K562 (cell line): ENCODE measurements at regions not wholly inside any gene's neighbourhood (a gene's known extent, or its start where the extent isn't known, plus 50 kb on each side); places are given as distances from the start of the nearest gene placed in this dataset.

ENCODE experiments used
- ATAC-seq: fragments of 200-7000 bp; cut with Tn5 transposase; 3 replicates; pipeline ENCODE4 v1.9.1; 2020; ENCODE audit warnings: moderate library complexity
- BruUV-seq: library from RNA; stranded (reverse); fragments of 400-500 nt; replicated peaks from 2 replicates; lab custom pipeline; 2021; lab: Mats Ljungman, UMichigan
- CTCF ChIA-PET: fragments of 300-600 bp; formaldehyde crosslinking; extraction: SDS; loops from one replicate; lab custom pipeline; 2021; ENCODE audit warnings: low intra/inter-chr PET ratio; lab: Yijun Ruan, JAX
- POLR2A ChIA-PET: fragments of 300-600, 350-650 bp; sonication (Branson Sonifier 250); formaldehyde crosslinking; extraction: SDS; loops from one replicate; lab custom pipeline; 2021; ENCODE audit warnings: antibody characterized with exemption, inconsistent platforms; lab: Yijun Ruan, JAX
- DNase-seq, 4 experiments: peaks; one replicate each; pipeline versions ENCODE4 v3.0.0 to v3.0.0-alpha.2; 2011 to 2018; ENCODE audit warnings: low spot score in 3 of 4, mixed read lengths in 3 of 4; ENCODE audit errors: extremely low read depth in 1 of 4
- FAIRE-seq: peaks from 2 replicates; lab custom pipeline; 2011; peaks lifted over from hg19 to GRCh38; lab: Jason Lieb, UNC
- H2AFZ ChIP-seq: 2 replicates; pipeline ENCODE4 v1.6.0; 2011; ENCODE audit warnings: low read depth, low read length, control low read depth, inconsistent platforms
- H3K27ac ChIP-seq: fragments of 200-600 bp; 3 replicates; pipeline ENCODE4 v1.8.0; 2011; ENCODE audit warnings: low read depth, mild to moderate bottlenecking, control low read depth, inconsistent platforms, low read length, moderate library complexity, mixed read lengths; ENCODE audit errors: extremely low read depth
- H3K27me3 ChIP-seq, 2 experiments: fragments of 300-600 bp in 1 of 2; 2 replicates in 1 of 2; 3 replicates in 1 of 2; pipeline versions ENCODE4 v1.6.0 to v1.8.0; 2011; ENCODE audit warnings: inconsistent platforms in 2 of 2, low read length in 2 of 2, mild to moderate bottlenecking in 1 of 2, mixed read lengths in 1 of 2, moderate library complexity in 1 of 2; ENCODE audit not compliant: control insufficient read depth in 2 of 2, insufficient read depth in 2 of 2
- H3K36me3 ChIP-seq: fragments of 300-600 bp; 3 replicates; pipeline ENCODE4 v1.8.0; 2011; ENCODE audit warnings: mild to moderate bottlenecking, low read length, inconsistent platforms; ENCODE audit not compliant: control insufficient read depth, insufficient read depth
- H3K4me1 ChIP-seq, 2 experiments: fragments of 200-600 bp in 1 of 2; replicated peaks in 1 of 2; 2 replicates in 1 of 2; 3 replicates in 1 of 2; pipeline versions ENCODE4 v1.5.1 to v1.8.0; 2011; ENCODE audit warnings: inconsistent platforms in 2 of 2, low read length in 2 of 2, mild to moderate bottlenecking in 1 of 2, mixed read lengths in 1 of 2, moderate library complexity in 1 of 2; ENCODE audit not compliant: control insufficient read depth in 2 of 2, insufficient read depth in 2 of 2
- H3K4me2 ChIP-seq: 2 replicates; pipeline ENCODE4 v1.6.1; 2011; ENCODE audit warnings: low read length, control low read depth, inconsistent platforms, mixed read lengths; ENCODE audit not compliant: insufficient read depth
- H3K4me3 ChIP-seq: fragments of 200-600 bp; sonication (generic), shearing (Covaris generic); 2 replicates; pipeline ENCODE4 v1.5.1; 2016; ENCODE audit warnings: control low read depth, inconsistent platforms
- H3K79me2 ChIP-seq: fragments of 200-600 bp; 3 replicates; pipeline ENCODE4 v1.8.0; 2011; ENCODE audit warnings: low read length, inconsistent platforms; ENCODE audit not compliant: control insufficient read depth, insufficient read depth
- H3K9ac ChIP-seq, 2 experiments: 2 replicates each; pipeline versions ENCODE4 v1.6.0 to v1.6.1; 2011; ENCODE audit warnings: low read depth in 2 of 2, low read length in 2 of 2, control low read depth in 1 of 2, inconsistent platforms in 1 of 2, mild to moderate bottlenecking in 1 of 2, mixed read lengths in 1 of 2; ENCODE audit not compliant: insufficient read depth in 1 of 2
- H3K9me1 ChIP-seq: one replicate; pipeline ENCODE4 v1.6.0; 2011; ENCODE audit warnings: inconsistent platforms, mild to moderate bottlenecking, low read length, moderate library complexity; ENCODE audit not compliant: control insufficient read depth, insufficient read depth
- H3K9me3 ChIP-seq: replicated peaks from 2 replicates; pipeline ENCODE4 v1.5.1; 2011; ENCODE audit warnings: low read depth, low read length, inconsistent platforms; ENCODE audit not compliant: control insufficient read depth, insufficient read depth
- H4K20me1 ChIP-seq: replicated peaks from 2 replicates; pipeline ENCODE4 v1.6.1; 2011; ENCODE audit warnings: low read length, inconsistent platforms, mixed read lengths; ENCODE audit not compliant: control insufficient read depth, insufficient read depth
- ARID2 ChIP-seq: fragments of 450-650 bp; IDR thresholded peaks from 2 replicates; pipeline ENCODE4 v1.6.1; 2017; ENCODE audit warnings: antibody characterized with exemption, mild to moderate bottlenecking
- CBX2 ChIP-seq: fragments of 200-600 bp; sonication (generic); IDR thresholded peaks from one replicate; pipeline ENCODE4 v1.6.1; 2012; ENCODE audit warnings: mild to moderate bottlenecking, low read length, inconsistent platforms; ENCODE audit not compliant: insufficient read depth, poor library complexity, severe bottlenecking
- FUS ChIP-seq: fragments of 200-400 bp; formaldehyde crosslinking; optimal IDR thresholded peaks from 2 replicates; pipeline ENCODE3; 2017; ENCODE audit warnings: low read depth, low read length
- NFATC3 ChIP-seq: fragments of 450-650 bp; IDR thresholded peaks from 2 replicates; pipeline ENCODE4 v1.6.1; 2017; ENCODE audit warnings: mild to moderate bottlenecking
- NFYB ChIP-seq: IDR thresholded peaks from 2 replicates; pipeline ENCODE4 v1.6.1; 2011; ENCODE audit warnings: mild to moderate bottlenecking, moderate library complexity; ENCODE audit not compliant: insufficient read length; ENCODE audit errors: extremely low read depth
- PHB ChIP-seq: fragments of 250-450 bp; sonication (Bioruptor Pico); IDR thresholded peaks from 2 replicates; pipeline ENCODE4 v1.5.0; 2021
- PTRF ChIP-seq: fragments of 450-650 bp; IDR thresholded peaks from 2 replicates; pipeline ENCODE4 v1.6.1; 2016; ENCODE audit warnings: mild to moderate bottlenecking, missing genetic modification characterization, missing compliant biosample characterization
- SNIP1 ChIP-seq: fragments of 450-650 bp; IDR thresholded peaks from 2 replicates; pipeline ENCODE4 v1.7.1; 2017; ENCODE audit warnings: low read depth, mild to moderate bottlenecking
- ZC3H11A ChIP-seq: IDR thresholded peaks from 2 replicates; pipeline ENCODE4 v1.6.1; 2012; ENCODE audit warnings: low read depth, low read length, improper control_type of control experiment
- ZNF134 ChIP-seq: fragments of 250-450 bp; sonication (Bioruptor Pico); conservative IDR thresholded peaks from 2 replicates; pipeline ENCODE4 v1.4.0; 2020
- ZNF197 ChIP-seq: fragments of 200-800 bp; sonication (Bioruptor generic); IDR thresholded peaks from 2 replicates; pipeline ENCODE4 v1.6.1; 2016; ENCODE audit warnings: low read depth, missing genetic modification characterization, missing compliant biosample characterization
- ZSCAN29 ChIP-seq: fragments of 450-650 bp; IDR thresholded peaks from 2 replicates; pipeline ENCODE4 v1.6.1; 2017
- WGBS: fragments of 100-300 bp; shearing (Covaris generic); methylation state at CpG from one replicate; pipeline ENCODE4 v1.1.6; 2016; ENCODE audit warnings: low coverage, mixed read lengths; ENCODE audit not compliant: insufficient coverage; ENCODE audit errors: missing lambda C conversion rate; 5-methylcytosine and 5-hydroxymethylcytosine counted together
- in situ Hi-C: fragments of 300-500 bp; cut with MboI; formaldehyde crosslinking; loops from 4 replicates; pipeline ENCODE4 v1.15.0; 2018; ENCODE audit warnings: inconsistent platforms, mixed read lengths
- intact Hi-C: fragments of 100-400 bp; cut with micrococcal nuclease; formaldehyde crosslinking; loops from 2 replicates; pipeline ENCODE4 v1.14.2; 2022
- TF ChIP-seq, protein P1 (sequence below), 3 experiments: IDR thresholded peaks in 2 of 3; conservative IDR thresholded peaks in 1 of 3; 2 replicates each; pipeline ENCODE4 v1.5.1; 2011 to 2012; ENCODE audit warnings: low read length in 3 of 3, mild to moderate bottlenecking in 3 of 3, control low read depth in 2 of 3, improper control_type of control experiment in 1 of 3, inconsistent platforms in 1 of 3, low read depth in 1 of 3, mixed read lengths in 1 of 3, moderate library complexity in 1 of 3; ENCODE audit not compliant: insufficient read depth in 2 of 3
- TF ChIP-seq, protein P2 (sequence below): fragments of 450-650 bp; IDR thresholded peaks from 2 replicates; pipeline ENCODE4 v1.6.1; 2016
- TF ChIP-seq, protein P3 (sequence below), 2 experiments: fragments of 450-650 bp in 1 of 2; sonication (generic) in 1 of 2; formaldehyde crosslinking in 1 of 2; IDR thresholded peaks in 1 of 2; conservative IDR thresholded peaks in 1 of 2; 2 replicates each; pipeline versions ENCODE4 v1.6.1 to v1.8.1; 2016 to 2023; ENCODE audit warnings: mild to moderate bottlenecking in 2 of 2, moderate library complexity in 2 of 2, inconsistent platforms in 1 of 2, missing genetic modification reagents in 1 of 2
- TF ChIP-seq, protein P4 (sequence below): fragments of 250-450 bp; sonication (Bioruptor Pico); IDR thresholded peaks from 2 replicates; pipeline ENCODE4 v1.8.0; 2022; ENCODE audit warnings: moderate library complexity, mild to moderate bottlenecking, inconsistent platforms

DNA sequence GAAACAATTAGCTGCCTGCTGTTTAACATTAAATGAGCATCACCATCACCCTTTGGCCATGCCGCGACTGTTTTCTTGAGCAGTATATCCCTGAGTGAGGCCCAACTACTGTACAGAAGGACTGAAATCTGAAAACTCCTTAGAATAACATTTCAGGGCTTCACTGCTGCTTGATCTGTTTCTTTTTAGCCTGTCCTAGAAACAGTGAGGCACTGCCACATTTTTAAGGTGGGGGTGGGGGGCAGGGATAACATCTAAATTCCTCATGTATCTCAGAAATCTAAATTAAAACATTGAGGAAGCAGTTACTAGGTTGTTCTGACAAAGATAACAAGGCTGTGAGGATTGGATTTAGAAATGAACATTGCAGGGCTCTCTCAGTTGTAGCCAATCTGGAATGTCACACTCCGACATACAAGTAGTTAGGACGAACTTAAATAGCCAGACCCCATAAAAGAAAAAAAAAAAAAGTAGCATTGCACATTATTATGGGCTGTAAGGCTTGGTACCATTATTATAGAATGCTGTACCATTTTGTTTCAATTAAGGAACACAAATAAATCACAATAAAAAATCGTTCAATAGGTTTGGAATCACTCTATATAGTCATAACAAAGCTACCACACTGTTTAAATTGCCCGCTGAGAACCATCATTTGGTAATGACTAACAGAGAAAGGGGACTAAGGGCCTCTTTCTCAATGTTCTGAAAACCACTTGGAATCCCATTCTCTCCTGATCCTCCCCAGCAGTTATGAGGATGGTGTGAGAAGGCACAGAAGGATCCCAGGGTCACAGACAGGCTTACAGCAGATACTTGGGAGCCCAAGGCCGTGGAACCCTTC lies 256.1 kb downstream of the INHBA start (continued):
- TF ChIP-seq, protein P1, sequence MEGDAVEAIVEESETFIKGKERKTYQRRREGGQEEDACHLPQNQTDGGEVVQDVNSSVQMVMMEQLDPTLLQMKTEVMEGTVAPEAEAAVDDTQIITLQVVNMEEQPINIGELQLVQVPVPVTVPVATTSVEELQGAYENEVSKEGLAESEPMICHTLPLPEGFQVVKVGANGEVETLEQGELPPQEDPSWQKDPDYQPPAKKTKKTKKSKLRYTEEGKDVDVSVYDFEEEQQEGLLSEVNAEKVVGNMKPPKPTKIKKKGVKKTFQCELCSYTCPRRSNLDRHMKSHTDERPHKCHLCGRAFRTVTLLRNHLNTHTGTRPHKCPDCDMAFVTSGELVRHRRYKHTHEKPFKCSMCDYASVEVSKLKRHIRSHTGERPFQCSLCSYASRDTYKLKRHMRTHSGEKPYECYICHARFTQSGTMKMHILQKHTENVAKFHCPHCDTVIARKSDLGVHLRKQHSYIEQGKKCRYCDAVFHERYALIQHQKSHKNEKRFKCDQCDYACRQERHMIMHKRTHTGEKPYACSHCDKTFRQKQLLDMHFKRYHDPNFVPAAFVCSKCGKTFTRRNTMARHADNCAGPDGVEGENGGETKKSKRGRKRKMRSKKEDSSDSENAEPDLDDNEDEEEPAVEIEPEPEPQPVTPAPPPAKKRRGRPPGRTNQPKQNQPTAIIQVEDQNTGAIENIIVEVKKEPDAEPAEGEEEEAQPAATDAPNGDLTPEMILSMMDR (IDR thresholded peaks at IDR 0.05 in 2 of 3, conservative IDR thresholded peaks at IDR 0.05 in 1 of 3; ENCODE audit: insufficient read depth in 2 of 3, low read depth in 1 of 3, low read length in 3 of 3) = no peak

DNA sequence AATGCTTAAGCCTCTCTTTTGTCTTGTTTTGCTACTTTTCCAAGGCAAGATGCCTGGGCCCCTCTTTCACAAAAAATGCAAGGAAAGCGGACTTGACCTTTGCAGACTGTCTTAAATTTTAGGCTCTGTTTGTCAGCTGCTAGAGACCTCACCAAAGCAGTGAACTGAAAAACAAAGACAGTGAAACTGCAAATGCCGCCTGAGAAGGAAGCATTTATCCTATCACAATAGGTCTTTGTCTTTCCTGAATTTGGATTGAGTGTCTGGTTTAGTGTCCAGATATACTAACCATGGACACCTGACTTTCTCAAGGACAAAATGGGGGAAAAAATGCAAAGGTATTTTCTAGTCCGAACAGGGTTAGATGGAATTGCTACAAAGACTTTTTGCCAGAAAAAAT lies 256.9 kb downstream of the INHBA start:
- WGBS = 0% methylated on average over 3 of the region's 3 CpGs
- Histone ChIP-seq H3K4me3 (no peak overlapping the region), H3K27me3 (no peaks in the 10 kb centered on the region), H3K79me2 (no peaks in the 10 kb centered on the region), H2AFZ (no peak overlapping the region), H3K9me3 (no peaks in the 10 kb centered on the region; the same call in 1 of the 2 replicates), H3K27ac (no peak overlapping the region), H3K9ac (no peak overlapping the region), H4K20me1 (no peaks in the 10 kb centered on the region), H3K4me1 (no peaks in the 10 kb centered on the region), H3K36me3 (no peaks in the 10 kb centered on the region), H3K9me1 (no peaks in the 10 kb centered on the region), H3K4me2 (no peak overlapping the region)
- DNase-seq (no peak), ATAC-seq (no peak), FAIRE-seq (no peak)
- ChIA-PET CTCF (no interaction called here), POLR2A (no interaction called here)
- in situ Hi-C loops (no loop called here), intact Hi-C loops (no loop called here)
- BruUV-seq = no TSS peak
- no peak for TF ChIP-seq NFATC3
- no peak for TF ChIP-seq SNIP1
- TF ChIP-seq, protein P2, sequence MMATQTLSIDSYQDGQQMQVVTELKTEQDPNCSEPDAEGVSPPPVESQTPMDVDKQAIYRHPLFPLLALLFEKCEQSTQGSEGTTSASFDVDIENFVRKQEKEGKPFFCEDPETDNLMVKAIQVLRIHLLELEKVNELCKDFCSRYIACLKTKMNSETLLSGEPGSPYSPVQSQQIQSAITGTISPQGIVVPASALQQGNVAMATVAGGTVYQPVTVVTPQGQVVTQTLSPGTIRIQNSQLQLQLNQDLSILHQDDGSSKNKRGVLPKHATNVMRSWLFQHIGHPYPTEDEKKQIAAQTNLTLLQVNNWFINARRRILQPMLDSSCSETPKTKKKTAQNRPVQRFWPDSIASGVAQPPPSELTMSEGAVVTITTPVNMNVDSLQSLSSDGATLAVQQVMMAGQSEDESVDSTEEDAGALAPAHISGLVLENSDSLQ = no peak
- TF ChIP-seq, protein P3, sequence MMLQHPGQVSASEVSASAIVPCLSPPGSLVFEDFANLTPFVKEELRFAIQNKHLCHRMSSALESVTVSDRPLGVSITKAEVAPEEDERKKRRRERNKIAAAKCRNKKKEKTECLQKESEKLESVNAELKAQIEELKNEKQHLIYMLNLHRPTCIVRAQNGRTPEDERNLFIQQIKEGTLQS (IDR thresholded peaks at IDR 0.05) = no peak
- TF ChIP-seq, protein P3 (CRISPR knock-in tag; conservative IDR thresholded peaks at IDR 0.05) = no peak
- TF ChIP-seq PTRF (tag) = no peak
- TF ChIP-seq ZC3H11A = no peak
- no peak for TF ChIP-seq ARID2
- no peak for TF ChIP-seq PHB (CRISPR knock-in tag)
- no peak for TF ChIP-seq FUS
- TF ChIP-seq NFYB = no peak
- TF ChIP-seq CBX2 = no peak
- TF ChIP-seq ZSCAN29 = no peak
- TF ChIP-seq, protein P4, sequence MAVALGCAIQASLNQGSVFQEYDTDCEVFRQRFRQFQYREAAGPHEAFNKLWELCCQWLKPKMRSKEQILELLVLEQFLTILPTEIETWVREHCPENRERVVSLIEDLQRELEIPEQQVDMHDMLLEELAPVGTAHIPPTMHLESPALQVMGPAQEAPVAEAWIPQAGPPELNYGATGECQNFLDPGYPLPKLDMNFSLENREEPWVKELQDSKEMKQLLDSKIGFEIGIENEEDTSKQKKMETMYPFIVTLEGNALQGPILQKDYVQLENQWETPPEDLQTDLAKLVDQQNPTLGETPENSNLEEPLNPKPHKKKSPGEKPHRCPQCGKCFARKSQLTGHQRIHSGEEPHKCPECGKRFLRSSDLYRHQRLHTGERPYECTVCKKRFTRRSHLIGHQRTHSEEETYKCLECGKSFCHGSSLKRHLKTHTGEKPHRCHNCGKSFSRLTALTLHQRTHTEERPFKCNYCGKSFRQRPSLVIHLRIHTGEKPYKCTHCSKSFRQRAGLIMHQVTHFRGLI (CRISPR knock-in tag) = no peak
- no peak for TF ChIP-seq ZNF134
- no peak for TF ChIP-seq ZNF197 (CRISPR knock-in tag)
